GM18519 (cell line): ENCODE measurements at regions not wholly inside any gene's neighbourhood (a gene's known extent, or its start where the extent isn't known, plus 50 kb on each side); places are given as distances from the start of the nearest gene placed in this dataset.

Source experiments
- ATAC-seq: cut with Tn5 transposase; IDR thresholded peaks from one replicate; pipeline ENCODE4 v1.9.1; 2021; ENCODE audit warnings: mild to moderate bottlenecking, moderate library complexity; ENCODE audit not compliant: unreplicated experiment, low FRiP score

GRCh38 chr16:49010879-49011278, 270.8 kb downstream of the CBLN1 start:
- ATAC-seq, result no peak

GRCh38 chr16:49010396-49010795, 271.2 kb downstream of the CBLN1 start:
- ATAC-seq, result no peak

- no peak for ATAC-seq
Observed at GRCh38 chr16:49009204-49009603, 272.4 kb downstream of the CBLN1 start.

GRCh38 chr16:49003992-49004391, 277.6 kb downstream of the CBLN1 start:
- no peak for ATAC-seq

GRCh38 chr16:49003022-49003421, 278.6 kb downstream of the CBLN1 start:
- no peak for ATAC-seq

- ATAC-seq, result no peak
Observed at GRCh38 chr16:49000594-49000993, 281.0 kb downstream of the CBLN1 start.

GRCh38 chr16:48999508-48999907, 282.1 kb downstream of the CBLN1 start:
- ATAC-seq, result no peak

GRCh38 chr16:48999044-48999443, 282.6 kb downstream of the CBLN1 start:
- ATAC-seq, result no peak

GRCh38 chr16:48997946-48998345, 283.7 kb downstream of the CBLN1 start:
- ATAC-seq, result no peak

- no peak for ATAC-seq
Observed at GRCh38 chr16:48997081-48997615, 284.5 kb downstream of the CBLN1 start.

- no peak for ATAC-seq
Observed at GRCh38 chr16:48978501-48978900, 303.1 kb downstream of the CBLN1 start.

GRCh38 chr16:48972236-48972635, 309.4 kb downstream of the CBLN1 start:
- no peak for ATAC-seq

- no peak for ATAC-seq
Observed at GRCh38 chr16:48971571-48972077, 310.0 kb downstream of the CBLN1 start.

GRCh38 chr16:48970216-48970615, 311.4 kb downstream of the CBLN1 start:
- no peak for ATAC-seq

GRCh38 chr16:48969611-48970010, 312.0 kb downstream of the CBLN1 start:
- ATAC-seq, result no peak

GRCh38 chr16:48965386-48965785, 316.3 kb downstream of the CBLN1 start:
- no peak for ATAC-seq

GRCh38 chr16:48963901-48964615, 317.6 kb downstream of the CBLN1 start:
- no peak for ATAC-seq

- ATAC-seq, result no peak
Observed at GRCh38 chr16:48963306-48963705, 318.3 kb downstream of the CBLN1 start.

GRCh38 chr16:48961546-48961945, 320.1 kb downstream of the CBLN1 start:
- ATAC-seq, result no peak

GRCh38 chr16:48960830-48961229, 320.8 kb downstream of the CBLN1 start:
- ATAC-seq, result peak; percentile 76

- ATAC-seq, result no peak
Observed at GRCh38 chr16:48959747-48960146, 321.9 kb downstream of the CBLN1 start.

- no peak for ATAC-seq
Observed at GRCh38 chr16:48959204-48959603, 322.4 kb downstream of the CBLN1 start.
